ENCODE measurements at regions not wholly inside any gene's neighbourhood (a gene's known extent, or its start where the extent isn't known, plus 50 kb on each side); places are given as distances from the start of the nearest gene placed in this dataset.

DNA sequence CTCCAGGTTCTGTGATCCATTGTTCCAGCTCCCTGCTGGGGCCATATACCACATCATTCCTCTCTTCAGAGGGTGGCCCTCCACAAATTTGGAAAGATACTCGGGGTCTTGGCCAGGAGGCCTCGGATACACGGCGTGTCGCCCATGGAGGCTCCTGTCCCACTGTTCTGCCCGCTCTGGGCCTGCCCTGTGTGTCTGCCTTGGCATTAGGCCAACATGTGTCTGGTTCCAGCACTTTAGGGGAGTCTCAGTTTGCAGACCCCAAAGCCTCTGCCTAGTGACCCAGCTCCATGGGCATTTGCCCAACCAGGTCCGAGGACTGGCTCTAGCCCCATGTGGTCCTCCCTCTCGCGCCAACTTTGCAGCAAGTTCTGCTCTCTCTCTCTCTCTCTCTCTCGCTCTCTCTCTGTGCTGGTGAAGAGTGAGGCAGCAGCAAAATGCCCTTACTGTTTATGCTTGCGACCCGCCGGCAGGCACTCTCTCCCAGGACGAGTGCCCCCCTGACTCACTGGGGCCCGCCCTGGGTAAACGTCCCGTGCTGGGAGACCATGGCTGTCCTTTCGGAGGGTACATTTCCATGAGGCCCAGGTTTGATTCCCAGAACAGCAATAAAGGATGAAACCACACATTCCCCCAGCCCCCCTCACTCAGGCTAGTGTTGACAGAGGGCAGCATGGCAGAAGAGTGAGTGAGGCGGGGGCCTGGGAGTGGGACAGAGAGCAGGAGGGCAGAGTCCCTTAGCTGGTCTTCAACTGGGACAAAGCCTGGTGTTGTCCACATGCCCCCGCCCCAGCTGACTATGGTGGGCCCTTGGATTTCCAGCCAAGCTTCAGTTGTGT is 77.9 kb downstream of the ISG20 start:
- H3K4me1 ChIP-seq (ENCODE audit: control insufficient read depth, insufficient read depth, low read length): no peaks in the 10 kb centered on the region
- CTCF ChIA-PET: interaction anchor here (0.6 kb wide), 1 partner anchor 461 kb away, joined by 3 read pairs; no protein-coding TSS in a partner anchor
- H3K36me3 ChIP-seq (ENCODE audit: control insufficient read depth in 2 of 2, insufficient read depth in 1 of 2, low read length in 2 of 2): no peaks in the 10 kb centered on the region
- no peak overlapping the region for H3K4me3 ChIP-seq (ENCODE audit: low read depth, low read length)
- H3K9me3 ChIP-seq (ENCODE audit: control insufficient read depth, insufficient read depth, low read depth, low read length): no peaks in the 10 kb centered on the region
- H3K27ac ChIP-seq (ENCODE audit: extremely low read depth, low read depth, low read length): no peak overlapping the region
- POLR2A ChIA-PET: no interaction called here
- TF ChIP-seq ZBTB21 (tag by site-specific recombination; IDR thresholded peaks at IDR 0.05): no peak
- no peak for TF ChIP-seq ZNF416 (tag by site-specific recombination; IDR thresholded peaks at IDR 0.05)
- no peak for TF ChIP-seq ZNF24 (tag by site-specific recombination; IDR thresholded peaks at IDR 0.05)

GRCh38 chr15:88717382-88718031 is 78.7 kb downstream of the ISG20 start:
- POLR2A ChIA-PET: no interaction called here

DNA sequence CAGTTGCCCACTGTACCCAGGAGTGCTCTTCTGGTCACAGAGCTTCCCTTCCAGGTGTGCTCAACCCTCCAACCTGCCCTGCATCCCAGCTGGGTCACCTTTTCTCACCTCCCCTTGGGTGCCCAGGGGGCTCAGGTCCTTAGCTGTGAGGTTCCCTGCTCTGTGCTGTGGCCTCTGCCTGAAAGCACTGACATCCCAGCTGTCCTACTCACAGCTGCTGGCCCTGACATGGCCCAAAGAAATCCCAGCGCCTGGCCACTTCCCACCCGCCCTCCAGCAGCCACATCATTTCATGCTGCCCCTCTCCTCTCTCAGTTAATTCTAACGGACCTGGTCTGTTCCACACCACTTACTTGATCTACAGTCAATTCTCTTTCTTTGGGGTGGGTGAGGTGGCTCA is 79.9 kb downstream of the ISG20 start:
- Histone ChIP-seq H3K4me3 (ENCODE audit: low read depth, low read length) (no peak overlapping the region), H3K4me1 (ENCODE audit: control insufficient read depth, insufficient read depth, low read length) (no peaks in the 10 kb centered on the region), H3K36me3 (ENCODE audit: control insufficient read depth in 2 of 2, insufficient read depth in 1 of 2, low read length in 2 of 2) (no peaks in the 10 kb centered on the region), H3K27ac (ENCODE audit: extremely low read depth, low read depth, low read length) (no peak overlapping the region), H3K9me3 (ENCODE audit: control insufficient read depth, insufficient read depth, low read depth, low read length) (no peaks in the 10 kb centered on the region)
- no peak for TF ChIP-seq SP2 (tag by site-specific recombination; IDR thresholded peaks at IDR 0.05)
- TF ChIP-seq ZNF433 (tag by site-specific recombination; IDR thresholded peaks at IDR 0.05; ENCODE audit: low read depth): no peak
- TF ChIP-seq OSR2 (tag by site-specific recombination; IDR thresholded peaks at IDR 0.05): no peak
- ChIA-PET POLR2A (no interaction called here), CTCF (no interaction called here)

More at GRCh38 chr15:88717382-88718031, 78.7 kb downstream of the ISG20 start:
- H3K4me1 ChIP-seq (ENCODE audit: control insufficient read depth, insufficient read depth, low read length): no peaks in the 10 kb centered on the region
- CTCF ChIA-PET: interaction anchor here (0.6 kb wide), 1 partner anchor 460 kb away, joined by 3 read pairs; no protein-coding TSS in a partner anchor
- no peaks in the 10 kb centered on the region for H3K9me3 ChIP-seq (ENCODE audit: control insufficient read depth, insufficient read depth, low read depth, low read length)
- TF ChIP-seq ZNF600 (tag by site-specific recombination; IDR thresholded peaks at IDR 0.05) (no peak), GFI1B (tag by site-specific recombination; IDR thresholded peaks at IDR 0.05) (no peak), ZFP69B (tag by site-specific recombination; IDR thresholded peaks at IDR 0.05) (no peak), ZNF76 (tag by site-specific recombination; IDR thresholded peaks at IDR 0.05; ENCODE audit: borderline replicate concordance, low read depth) (no peak), ZNF214 (tag by site-specific recombination; IDR thresholded peaks at IDR 0.05; ENCODE audit: borderline replicate concordance) (no peak), INSM2 (tag by site-specific recombination; IDR thresholded peaks at IDR 0.05) (no peak), OSR2 (tag by site-specific recombination; IDR thresholded peaks at IDR 0.05) (no peak), ZNF248 (tag by site-specific recombination; IDR thresholded peaks at IDR 0.05) (no peak), ZBTB44 (tag by site-specific recombination; IDR thresholded peaks at IDR 0.05) (no peak), ZNF174 (tag by site-specific recombination; IDR thresholded peaks at IDR 0.05) (no peak), HOXA7 (CRISPR knock-in tag; IDR thresholded peaks at IDR 0.05; ENCODE audit: borderline replicate concordance) (no peak), ZNF629 (tag by site-specific recombination; IDR thresholded peaks at IDR 0.05) (no peak), ZNF660 (tag by site-specific recombination; IDR thresholded peaks at IDR 0.05) (no peak), ZBTB1 (tag by site-specific recombination; IDR thresholded peaks at IDR 0.05) (no peak), TCF7L2 (IDR thresholded peaks at IDR 0.05; ENCODE audit: borderline replicate concordance, low read depth, low read length) (no peak), KLF8 (tag by site-specific recombination; IDR thresholded peaks at IDR 0.05) (no peak)
- no peak overlapping the region for H3K27ac ChIP-seq (ENCODE audit: extremely low read depth, low read depth, low read length)
- no peaks in the 10 kb centered on the region for H3K36me3 ChIP-seq (ENCODE audit: control insufficient read depth in 2 of 2, insufficient read depth in 1 of 2, low read length in 2 of 2)
- no peak overlapping the region for H3K4me3 ChIP-seq (ENCODE audit: low read depth, low read length)

All from HEK293 (cell line).